SK-N-SH treated with all-trans-retinoic acid at 6 μM for 48 hours (cell line): ENCODE measurements at regions not wholly inside any gene's neighbourhood (a gene's known extent, or its start where the extent isn't known, plus 50 kb on each side); places are given as distances from the start of the nearest gene placed in this dataset.

Source experiments
- ARNTL ChIP-seq: fragments of 450-650 bp; formaldehyde crosslinking; IDR thresholded peaks from 2 replicates; pipeline ENCODE4 v1.5.0; 2020; ENCODE audit warnings: low read depth, mild to moderate bottlenecking, moderate library complexity, borderline replicate concordance
- CREB5 ChIP-seq: fragments of 250-450 bp; sonication (Bioruptor Pico); IDR thresholded peaks from 2 replicates; pipeline ENCODE4 v1.5.1; 2020; ENCODE audit warnings: low read depth, mild to moderate bottlenecking, moderate library complexity
- CSDC2 ChIP-seq: fragments of 250-450 bp; sonication (Bioruptor Pico); IDR thresholded peaks from 2 replicates; pipeline ENCODE4 v1.5.0; 2020; ENCODE audit warnings: mild to moderate bottlenecking, moderate library complexity
- GLIS3 ChIP-seq: fragments of 250-450 bp; sonication (Bioruptor Pico); IDR thresholded peaks from 2 replicates; pipeline ENCODE4 v1.5.0; 2020; ENCODE audit warnings: mild to moderate bottlenecking, moderate library complexity
- PATZ1 ChIP-seq: fragments of 250-450 bp; sonication (Bioruptor Pico); IDR thresholded peaks from 2 replicates; pipeline ENCODE4 v1.8.0; 2020; ENCODE audit warnings: mild to moderate bottlenecking, moderate library complexity, borderline replicate concordance
- RARB ChIP-seq: fragments of 250-450 bp; sonication (Bioruptor Pico); IDR thresholded peaks from 2 replicates; pipeline ENCODE4 v1.8.0; 2021; ENCODE audit warnings: mild to moderate bottlenecking, moderate library complexity
- SNAI2 ChIP-seq: fragments of 250-450 bp; sonication (Bioruptor Pico); IDR thresholded peaks from 2 replicates; pipeline ENCODE4 v1.5.0; 2020; ENCODE audit warnings: mild to moderate bottlenecking, moderate library complexity
- TCF4 ChIP-seq: fragments of 250-450 bp; sonication (Bioruptor Pico); IDR thresholded peaks from 2 replicates; pipeline ENCODE4 v1.8.0; 2021; ENCODE audit warnings: mild to moderate bottlenecking, moderate library complexity, borderline replicate concordance
- TSHZ2 ChIP-seq: fragments of 250-450 bp; sonication (Bioruptor Pico); IDR thresholded peaks from 2 replicates; pipeline ENCODE4 v1.5.0; 2020; ENCODE audit warnings: mild to moderate bottlenecking, moderate library complexity
- ZC3H10 ChIP-seq: fragments of 250-450 bp; sonication (Bioruptor Pico); IDR thresholded peaks from 2 replicates; pipeline ENCODE4 v1.5.1; 2021; ENCODE audit warnings: mild to moderate bottlenecking, moderate library complexity
- ZFP3 ChIP-seq: fragments of 250-450 bp; sonication (Bioruptor Pico); IDR thresholded peaks from 2 replicates; pipeline ENCODE4 v1.5.0; 2020; ENCODE audit warnings: mild to moderate bottlenecking, moderate library complexity
- ZNF565 ChIP-seq: fragments of 450-650 bp; formaldehyde crosslinking; conservative IDR thresholded peaks from 2 replicates; pipeline ENCODE4 v1.5.0; 2020; ENCODE audit warnings: low read depth, mild to moderate bottlenecking, moderate library complexity

- TF ChIP-seq GLIS3 (CRISPR knock-in tag) (no peak), SNAI2 (no peak), CREB5 (no peak), ZFP3 (CRISPR knock-in tag) (no peak), PATZ1 (no peak), ZC3H10 (no peak), TCF4 (CRISPR knock-in tag) (no peak), CSDC2 (CRISPR knock-in tag) (no peak), ARNTL (CRISPR knock-in tag) (no peak), RARB (CRISPR knock-in tag) (no peak), ZNF565 (no peak), TSHZ2 (CRISPR knock-in tag) (no peak)
Measured at GRCh38 chr11:25981998-25982397, 349.9 kb upstream of the ANO3 start.
